GM18951 (cell line): ENCODE measurements at regions not wholly inside any gene's neighbourhood (a gene's known extent, or its start where the extent isn't known, plus 50 kb on each side); places are given as distances from the start of the nearest gene placed in this dataset.

Experiments
- POLR2A ChIP-seq: IDR thresholded peaks from 4 replicates; pipeline ENCODE4 v1.6.1; 2011; ENCODE audit warnings: mild to moderate bottlenecking; ENCODE audit not compliant: insufficient read length, insufficient read depth; ENCODE audit errors: extremely low read depth
- in situ Hi-C: fragments of 300-500 bp; cut with MboI; formaldehyde crosslinking; loops from one replicate; pipeline ENCODE4 v1.12.0; 2022; ENCODE audit warnings: low sequenced_read_pairs, mixed read lengths, inconsistent platforms; ENCODE audit not compliant: unreplicated experiment

- in situ Hi-C loops, result no loop called here
Observed at GRCh38 chr13:111857846-111858560, 208.9 kb upstream of the SOX1 start.

GRCh38 chr13:111858571-111858970, 208.4 kb upstream of the SOX1 start:
- in situ Hi-C loops, result no loop called here
- TF ChIP-seq POLR2A, result no peak

More at GRCh38 chr13:111857846-111858560, 208.9 kb upstream of the SOX1 start:
- no peak for TF ChIP-seq POLR2A

- in situ Hi-C loops, result no loop called here
- TF ChIP-seq POLR2A, result no peak
Observed at GRCh38 chr13:111859354-111860230, 207.4 kb upstream of the SOX1 start.

- TF ChIP-seq POLR2A, result no peak
- in situ Hi-C loops, result no loop called here
Observed at GRCh38 chr13:111860231-111860552, 206.8 kb upstream of the SOX1 start.

GRCh38 chr13:111861319-111861718, 205.6 kb upstream of the SOX1 start:
- in situ Hi-C loops, result no loop called here
- no peak for TF ChIP-seq POLR2A

GRCh38 chr13:111861766-111862366, 205.1 kb upstream of the SOX1 start:
- TF ChIP-seq POLR2A, result no peak
- in situ Hi-C loops, result no loop called here

- TF ChIP-seq POLR2A, result no peak
- in situ Hi-C loops, result no loop called here
Observed at GRCh38 chr13:111862836-111863815, 203.8 kb upstream of the SOX1 start.

- in situ Hi-C loops, result no loop called here
- TF ChIP-seq POLR2A, result no peak
Observed at GRCh38 chr13:111864566-111864965, 202.4 kb upstream of the SOX1 start.

GRCh38 chr13:111865046-111865445, 201.9 kb upstream of the SOX1 start:
- in situ Hi-C loops, result no loop called here
- no peak for TF ChIP-seq POLR2A

GRCh38 chr13:111865826-111866225, 201.1 kb upstream of the SOX1 start:
- in situ Hi-C loops, result no loop called here
- no peak for TF ChIP-seq POLR2A

GRCh38 chr13:111866731-111867245, 200.2 kb upstream of the SOX1 start:
- TF ChIP-seq POLR2A, result no peak
- in situ Hi-C loops, result no loop called here

GRCh38 chr13:111867657-111868056, 199.3 kb upstream of the SOX1 start:
- in situ Hi-C loops, result no loop called here
- TF ChIP-seq POLR2A, result no peak
